ENCODE measurements at regions not wholly inside any gene's neighbourhood (a gene's known extent, or its start where the extent isn't known, plus 50 kb on each side); places are given as distances from the start of the nearest gene placed in this dataset.

DNA sequence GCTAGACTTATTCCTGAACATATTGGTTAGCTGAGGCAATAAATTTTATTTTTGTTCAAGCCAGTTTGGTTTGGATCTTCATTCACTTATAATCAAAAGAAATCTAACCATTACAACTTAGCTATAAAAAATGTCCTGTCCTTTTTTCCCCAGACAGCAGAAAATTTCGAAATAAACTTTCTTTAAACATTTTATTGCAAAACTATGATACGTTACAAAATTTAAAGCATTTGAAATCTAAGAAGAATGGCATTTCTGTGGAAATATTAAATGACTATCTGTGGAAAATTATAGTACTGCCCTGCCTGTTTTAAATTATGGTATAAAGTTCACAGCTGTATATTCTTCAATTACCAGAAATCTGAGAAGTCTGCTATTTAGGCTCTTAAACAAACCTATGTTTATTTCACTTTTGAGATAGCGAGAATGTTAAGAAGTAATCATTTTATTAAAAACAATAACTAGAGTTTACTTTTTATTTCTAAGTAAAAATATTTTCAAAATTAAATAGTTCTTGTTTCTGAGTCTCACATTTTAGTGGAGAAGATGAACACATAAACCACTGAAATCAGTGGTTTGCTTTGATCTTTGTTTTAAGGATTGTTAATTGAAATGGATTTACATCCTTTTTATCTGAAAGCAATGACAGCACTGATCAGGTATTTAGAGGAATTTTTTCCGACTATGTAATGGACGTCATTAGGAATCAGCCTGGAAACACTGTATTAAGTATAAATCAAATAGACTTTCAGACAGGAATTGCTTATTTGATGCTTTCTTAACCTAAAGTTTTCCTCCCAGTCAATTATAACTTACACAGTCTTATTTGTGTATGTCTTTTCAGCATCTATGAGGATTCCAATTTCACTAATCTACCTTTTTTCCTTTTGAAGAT is 553.7 kb downstream of the COL12A1 start:
- TF ChIP-seq, protein P1, sequence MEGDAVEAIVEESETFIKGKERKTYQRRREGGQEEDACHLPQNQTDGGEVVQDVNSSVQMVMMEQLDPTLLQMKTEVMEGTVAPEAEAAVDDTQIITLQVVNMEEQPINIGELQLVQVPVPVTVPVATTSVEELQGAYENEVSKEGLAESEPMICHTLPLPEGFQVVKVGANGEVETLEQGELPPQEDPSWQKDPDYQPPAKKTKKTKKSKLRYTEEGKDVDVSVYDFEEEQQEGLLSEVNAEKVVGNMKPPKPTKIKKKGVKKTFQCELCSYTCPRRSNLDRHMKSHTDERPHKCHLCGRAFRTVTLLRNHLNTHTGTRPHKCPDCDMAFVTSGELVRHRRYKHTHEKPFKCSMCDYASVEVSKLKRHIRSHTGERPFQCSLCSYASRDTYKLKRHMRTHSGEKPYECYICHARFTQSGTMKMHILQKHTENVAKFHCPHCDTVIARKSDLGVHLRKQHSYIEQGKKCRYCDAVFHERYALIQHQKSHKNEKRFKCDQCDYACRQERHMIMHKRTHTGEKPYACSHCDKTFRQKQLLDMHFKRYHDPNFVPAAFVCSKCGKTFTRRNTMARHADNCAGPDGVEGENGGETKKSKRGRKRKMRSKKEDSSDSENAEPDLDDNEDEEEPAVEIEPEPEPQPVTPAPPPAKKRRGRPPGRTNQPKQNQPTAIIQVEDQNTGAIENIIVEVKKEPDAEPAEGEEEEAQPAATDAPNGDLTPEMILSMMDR (IDR thresholded peaks at IDR 0.05) = no peak
- no peak for TF ChIP-seq POLR2AphosphoS5 (IDR thresholded peaks at IDR 0.05)

Data from stomach (tissue), 4 donors.